ENCODE measurements at regions not wholly inside any gene's neighbourhood (a gene's known extent, or its start where the extent isn't known, plus 50 kb on each side); places are given as distances from the start of the nearest gene placed in this dataset.
"Not testable (repeated sequence)": the region's sequence is repeated elsewhere in the genome, so short reads cannot be mapped to it uniquely, and the experiment has no call there.

GRCh38 chr20:12936524-12936923 is 72.2 kb upstream of the SPTLC3 start:
- no peak for DNase-seq (ENCODE audit: low read depth, low spot score)

DNA sequence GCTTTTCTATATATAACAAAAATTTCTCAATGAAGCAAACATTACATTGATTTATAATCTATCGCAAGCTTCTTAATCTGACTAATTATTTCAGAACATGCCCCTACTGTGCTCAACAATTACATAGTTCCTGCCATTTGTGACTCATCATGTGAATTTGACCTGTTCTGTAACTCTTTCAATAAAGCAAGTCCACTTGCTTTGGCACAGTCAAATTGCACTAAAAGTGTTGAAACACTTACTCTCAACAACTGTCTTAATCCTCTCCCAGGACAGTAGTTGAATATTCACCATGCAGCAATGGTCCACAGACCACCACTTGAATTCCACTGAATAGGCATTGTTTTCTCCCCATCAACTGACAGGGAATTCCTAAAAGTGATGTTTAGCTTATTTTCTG is 67.7 kb upstream of the SPTLC3 start:
- DNase-seq (ENCODE audit: low read depth, low spot score) = no peak

GRCh38 chr20:12942123-12942522 is 66.6 kb upstream of the SPTLC3 start:
- DNase-seq (ENCODE audit: low read depth, low spot score) = no peak

DNA sequence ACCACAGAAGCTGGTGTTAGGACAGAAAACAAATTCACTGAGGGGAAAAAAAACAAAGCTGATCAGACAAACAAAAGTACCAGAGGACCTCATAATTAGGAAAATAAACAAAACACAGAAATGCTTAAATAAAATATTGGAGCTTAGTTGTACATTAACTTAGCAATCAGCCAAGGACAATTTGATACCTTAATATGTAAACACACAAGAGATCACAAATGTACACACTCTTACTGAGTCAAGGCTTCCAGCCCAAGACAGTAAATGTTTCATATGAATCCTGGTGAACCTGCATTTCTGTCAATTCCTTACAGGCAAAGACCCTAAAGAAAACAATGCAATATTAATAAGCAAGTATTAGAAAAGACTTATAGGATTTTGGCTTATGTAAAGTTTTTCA is 62.0 kb upstream of the SPTLC3 start:
- no peak for DNase-seq (ENCODE audit: low read depth, low spot score)

GRCh38 chr20:12947691-12948090 is 61.1 kb upstream of the SPTLC3 start:
- DNase-seq (ENCODE audit: low read depth, low spot score) = no peak

DNA sequence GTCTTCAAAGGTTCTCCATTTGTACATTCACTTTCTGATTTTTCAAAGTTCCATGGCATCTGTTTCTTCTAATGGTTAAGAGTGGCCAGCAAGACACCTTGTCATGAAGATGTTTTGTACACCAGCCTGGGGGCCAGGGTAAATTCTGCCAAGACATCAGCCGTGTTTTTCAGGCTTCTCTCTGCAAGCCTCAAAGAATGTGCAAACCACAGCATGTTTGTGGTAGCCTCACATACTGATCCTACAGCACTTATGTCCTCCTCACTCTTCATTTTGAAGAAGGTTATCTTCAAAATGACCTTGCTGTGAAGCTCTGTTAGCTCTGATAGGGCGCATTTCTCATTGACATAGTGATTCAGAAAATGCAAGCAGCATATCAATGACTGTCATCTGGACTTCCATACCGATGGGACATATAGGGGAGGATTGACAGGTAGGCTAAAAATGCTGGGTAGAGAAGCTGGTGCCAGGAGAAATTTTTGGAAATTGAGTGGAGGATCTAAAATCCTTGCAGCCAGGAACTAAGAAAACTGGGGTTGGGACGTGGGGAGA is 59.3 kb upstream of the SPTLC3 start:
- no peak for DNase-seq (ENCODE audit: low read depth, low spot score)

GRCh38 chr20:12954254-12954653 is 54.5 kb upstream of the SPTLC3 start:
- DNase-seq (ENCODE audit: low read depth, low spot score) = not testable (repeated sequence)

GRCh38 chr20:12955611-12956010 is 53.2 kb upstream of the SPTLC3 start:
- DNase-seq (ENCODE audit: low read depth, low spot score) = no peak

GRCh38 chr20:12956303-12956702 is 52.5 kb upstream of the SPTLC3 start:
- DNase-seq (ENCODE audit: low read depth, low spot score) = no peak

- DNase-seq (ENCODE audit: low read depth, low spot score) = no peak
These were observed 50.8 kb upstream of the SPTLC3 start for GRCh38 chr20:12957968-12958367.
